K562 (cell line): ENCODE measurements at regions not wholly inside any gene's neighbourhood (a gene's known extent, or its start where the extent isn't known, plus 50 kb on each side); places are given as distances from the start of the nearest gene placed in this dataset.

Experiments used
- BCOR ChIP-seq: fragments of 450-650 bp; IDR thresholded peaks from 2 replicates; pipeline ENCODE4 v1.6.1; 2016
- ELF4 ChIP-seq: fragments of 450-650 bp; formaldehyde crosslinking; IDR thresholded peaks from 2 replicates; pipeline ENCODE4 v1.4.0; 2022; ENCODE audit warnings: missing genetic modification characterization
- NCOA1 ChIP-seq: fragments of 450-650 bp; IDR thresholded peaks from 2 replicates; pipeline ENCODE4 v1.6.1; 2016; ENCODE audit warnings: low read depth
- POLR2AphosphoS5 ChIP-seq: IDR thresholded peaks from 2 replicates; pipeline ENCODE4 v1.6.1; 2011; ENCODE audit warnings: mild to moderate bottlenecking, low read depth, low read length, moderate library complexity; ENCODE audit not compliant: control insufficient read depth, insufficient read depth
- POLR2G ChIP-seq: fragments of 200-400 bp; formaldehyde crosslinking; IDR thresholded peaks from 2 replicates; pipeline ENCODE4 v1.6.1; 2017; ENCODE audit warnings: low read depth, mild to moderate bottlenecking, antibody characterized with exemption, low read length, moderate library complexity
- RAD51 ChIP-seq: fragments of 450-650 bp; IDR thresholded peaks from 2 replicates; pipeline ENCODE4 v1.7.1; 2016; ENCODE audit warnings: low read depth, mild to moderate bottlenecking, borderline replicate concordance
- STAT5B ChIP-seq: fragments of 250-450 bp; sonication (Bioruptor Pico); IDR thresholded peaks from 2 replicates; pipeline ENCODE4 v1.8.0; 2021; ENCODE audit warnings: mild to moderate bottlenecking, inconsistent platforms
- TF ChIP-seq, protein P1 (sequence below), 2 experiments: fragments of 450-650 bp; formaldehyde crosslinking in 1 of 2; IDR thresholded peaks; 2 replicates each; pipeline versions ENCODE4 v1.4.0 to v1.6.1; 2014 to 2020; ENCODE audit warnings: mild to moderate bottlenecking in 2 of 2, borderline replicate concordance in 1 of 2, low read depth in 1 of 2
- TF ChIP-seq, protein P2 (sequence below): fragments of 250-450 bp; sonication (Bioruptor Pico); IDR thresholded peaks from 2 replicates; pipeline ENCODE4 v1.8.0; 2022; ENCODE audit warnings: moderate library complexity, mild to moderate bottlenecking, inconsistent platforms
- TF ChIP-seq, protein P3 (sequence below): sonication (generic); formaldehyde crosslinking; IDR thresholded peaks from 2 replicates; pipeline ENCODE4 v1.8.0; 2022; ENCODE audit warnings: missing genetic modification reagents, mild to moderate bottlenecking, borderline replicate concordance

DNA sequence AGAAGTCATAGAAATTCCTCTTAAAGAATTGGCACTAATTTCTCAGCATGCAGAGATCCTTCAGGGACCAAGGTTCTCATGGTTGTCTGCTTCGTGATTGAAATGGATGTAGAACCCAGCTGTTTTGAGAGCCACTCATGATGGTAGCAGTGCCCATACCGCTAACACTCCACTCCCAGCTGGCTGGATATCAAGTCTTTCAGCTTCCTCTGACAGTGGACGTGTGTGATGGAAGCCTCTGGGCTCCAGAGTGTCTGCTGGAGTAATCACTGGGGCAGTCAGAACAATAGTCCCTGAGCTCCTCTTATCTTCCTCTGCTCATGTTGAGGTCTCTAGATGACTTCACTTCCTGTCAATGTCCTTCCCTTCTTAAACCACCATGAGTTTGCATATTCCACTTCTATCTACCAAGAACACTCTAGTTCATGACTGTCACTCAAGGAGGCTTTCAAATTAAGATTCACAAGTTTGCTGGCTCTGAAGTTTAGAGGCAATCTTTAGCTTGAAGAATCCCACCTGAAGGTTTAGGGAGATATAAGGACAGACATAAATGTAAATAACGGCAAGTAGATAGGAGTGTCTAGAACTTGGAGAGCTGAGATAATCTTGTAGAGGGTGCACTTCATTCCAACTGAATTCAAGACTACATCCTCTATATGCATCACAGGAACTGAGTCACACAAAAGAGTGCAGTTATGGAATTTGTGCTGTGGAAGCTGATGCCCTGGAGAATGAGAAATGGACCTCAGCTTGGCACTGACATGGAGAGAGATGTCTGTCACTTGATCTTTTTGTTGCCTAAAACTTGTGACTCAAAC, 64.5 kb upstream of the WDR1 start (continued):
- TF ChIP-seq, protein P1, sequence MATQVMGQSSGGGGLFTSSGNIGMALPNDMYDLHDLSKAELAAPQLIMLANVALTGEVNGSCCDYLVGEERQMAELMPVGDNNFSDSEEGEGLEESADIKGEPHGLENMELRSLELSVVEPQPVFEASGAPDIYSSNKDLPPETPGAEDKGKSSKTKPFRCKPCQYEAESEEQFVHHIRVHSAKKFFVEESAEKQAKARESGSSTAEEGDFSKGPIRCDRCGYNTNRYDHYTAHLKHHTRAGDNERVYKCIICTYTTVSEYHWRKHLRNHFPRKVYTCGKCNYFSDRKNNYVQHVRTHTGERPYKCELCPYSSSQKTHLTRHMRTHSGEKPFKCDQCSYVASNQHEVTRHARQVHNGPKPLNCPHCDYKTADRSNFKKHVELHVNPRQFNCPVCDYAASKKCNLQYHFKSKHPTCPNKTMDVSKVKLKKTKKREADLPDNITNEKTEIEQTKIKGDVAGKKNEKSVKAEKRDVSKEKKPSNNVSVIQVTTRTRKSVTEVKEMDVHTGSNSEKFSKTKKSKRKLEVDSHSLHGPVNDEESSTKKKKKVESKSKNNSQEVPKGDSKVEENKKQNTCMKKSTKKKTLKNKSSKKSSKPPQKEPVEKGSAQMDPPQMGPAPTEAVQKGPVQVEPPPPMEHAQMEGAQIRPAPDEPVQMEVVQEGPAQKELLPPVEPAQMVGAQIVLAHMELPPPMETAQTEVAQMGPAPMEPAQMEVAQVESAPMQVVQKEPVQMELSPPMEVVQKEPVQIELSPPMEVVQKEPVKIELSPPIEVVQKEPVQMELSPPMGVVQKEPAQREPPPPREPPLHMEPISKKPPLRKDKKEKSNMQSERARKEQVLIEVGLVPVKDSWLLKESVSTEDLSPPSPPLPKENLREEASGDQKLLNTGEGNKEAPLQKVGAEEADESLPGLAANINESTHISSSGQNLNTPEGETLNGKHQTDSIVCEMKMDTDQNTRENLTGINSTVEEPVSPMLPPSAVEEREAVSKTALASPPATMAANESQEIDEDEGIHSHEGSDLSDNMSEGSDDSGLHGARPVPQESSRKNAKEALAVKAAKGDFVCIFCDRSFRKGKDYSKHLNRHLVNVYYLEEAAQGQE (IDR thresholded peaks at IDR 0.05; ENCODE audit: borderline replicate concordance), result no peak; the same call in 1 of the 2 replicates
- TF ChIP-seq, protein P1 (CRISPR knock-in tag; IDR thresholded peaks at IDR 0.05; ENCODE audit: low read depth), result no peak
- TF ChIP-seq STAT5B (no peak), POLR2G (0 out of 2 replicates have a peak, but pooled peaks have one; percentile 26), ELF4 (CRISPR knock-in tag) (no peak; the same call in 1 of the 2 replicates), RAD51 (peak; percentile 56; the same call in 1 of the 2 replicates), BCOR (peak; percentile 83), POLR2AphosphoS5 (peak; percentile 91), NCOA1 (peak; percentile 97)
- TF ChIP-seq, protein P2, sequence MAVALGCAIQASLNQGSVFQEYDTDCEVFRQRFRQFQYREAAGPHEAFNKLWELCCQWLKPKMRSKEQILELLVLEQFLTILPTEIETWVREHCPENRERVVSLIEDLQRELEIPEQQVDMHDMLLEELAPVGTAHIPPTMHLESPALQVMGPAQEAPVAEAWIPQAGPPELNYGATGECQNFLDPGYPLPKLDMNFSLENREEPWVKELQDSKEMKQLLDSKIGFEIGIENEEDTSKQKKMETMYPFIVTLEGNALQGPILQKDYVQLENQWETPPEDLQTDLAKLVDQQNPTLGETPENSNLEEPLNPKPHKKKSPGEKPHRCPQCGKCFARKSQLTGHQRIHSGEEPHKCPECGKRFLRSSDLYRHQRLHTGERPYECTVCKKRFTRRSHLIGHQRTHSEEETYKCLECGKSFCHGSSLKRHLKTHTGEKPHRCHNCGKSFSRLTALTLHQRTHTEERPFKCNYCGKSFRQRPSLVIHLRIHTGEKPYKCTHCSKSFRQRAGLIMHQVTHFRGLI (CRISPR knock-in tag), result peak; percentile 54; the same call in 1 of the 2 replicates
- TF ChIP-seq, protein P3, sequence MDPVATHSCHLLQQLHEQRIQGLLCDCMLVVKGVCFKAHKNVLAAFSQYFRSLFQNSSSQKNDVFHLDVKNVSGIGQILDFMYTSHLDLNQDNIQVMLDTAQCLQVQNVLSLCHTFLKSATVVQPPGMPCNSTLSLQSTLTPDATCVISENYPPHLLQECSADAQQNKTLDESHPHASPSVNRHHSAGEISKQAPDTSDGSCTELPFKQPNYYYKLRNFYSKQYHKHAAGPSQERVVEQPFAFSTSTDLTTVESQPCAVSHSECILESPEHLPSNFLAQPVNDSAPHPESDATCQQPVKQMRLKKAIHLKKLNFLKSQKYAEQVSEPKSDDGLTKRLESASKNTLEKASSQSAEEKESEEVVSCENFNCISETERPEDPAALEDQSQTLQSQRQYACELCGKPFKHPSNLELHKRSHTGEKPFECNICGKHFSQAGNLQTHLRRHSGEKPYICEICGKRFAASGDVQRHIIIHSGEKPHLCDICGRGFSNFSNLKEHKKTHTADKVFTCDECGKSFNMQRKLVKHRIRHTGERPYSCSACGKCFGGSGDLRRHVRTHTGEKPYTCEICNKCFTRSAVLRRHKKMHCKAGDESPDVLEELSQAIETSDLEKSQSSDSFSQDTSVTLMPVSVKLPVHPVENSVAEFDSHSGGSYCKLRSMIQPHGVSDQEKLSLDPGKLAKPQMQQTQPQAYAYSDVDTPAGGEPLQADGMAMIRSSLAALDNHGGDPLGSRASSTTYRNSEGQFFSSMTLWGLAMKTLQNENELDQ (CRISPR knock-in tag), result no peak
